22Rv1 (cell line): ENCODE measurements at regions not wholly inside any gene's neighbourhood (a gene's known extent, or its start where the extent isn't known, plus 50 kb on each side); places are given as distances from the start of the nearest gene placed in this dataset.

Experiments
- ZFX ChIP-seq: fragments of 450-650 bp; IDR thresholded peaks from 2 replicates; pipeline ENCODE4 v1.6.1; 2017; ENCODE audit warnings: antibody characterized with exemption, borderline replicate concordance
- TF ChIP-seq, protein P1 (sequence below): fragments of 450-650 bp; IDR thresholded peaks from 2 replicates; pipeline ENCODE4 v1.5.1; 2017; ENCODE audit warnings: mild to moderate bottlenecking

DNA sequence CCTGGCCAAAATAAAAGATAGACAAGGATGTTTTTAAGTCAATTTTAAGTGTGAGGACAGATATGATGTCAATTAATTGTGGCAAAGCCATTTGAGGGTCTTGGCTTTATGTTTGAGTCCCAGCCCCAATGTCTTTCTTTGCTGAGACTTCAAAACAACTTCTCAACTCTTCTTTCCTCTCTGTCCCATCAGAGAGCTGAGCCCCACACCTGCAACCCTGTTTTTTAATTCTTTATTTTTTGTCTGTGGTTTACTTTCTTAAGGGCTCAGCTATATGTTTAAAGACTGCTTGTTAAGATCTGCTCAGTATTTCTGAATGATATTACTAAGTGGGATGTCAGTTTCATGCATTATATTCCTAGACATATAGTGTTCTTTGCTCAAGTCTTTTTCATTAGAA lies 164.3 kb downstream of the HS3ST1 start:
- TF ChIP-seq, protein P1, sequence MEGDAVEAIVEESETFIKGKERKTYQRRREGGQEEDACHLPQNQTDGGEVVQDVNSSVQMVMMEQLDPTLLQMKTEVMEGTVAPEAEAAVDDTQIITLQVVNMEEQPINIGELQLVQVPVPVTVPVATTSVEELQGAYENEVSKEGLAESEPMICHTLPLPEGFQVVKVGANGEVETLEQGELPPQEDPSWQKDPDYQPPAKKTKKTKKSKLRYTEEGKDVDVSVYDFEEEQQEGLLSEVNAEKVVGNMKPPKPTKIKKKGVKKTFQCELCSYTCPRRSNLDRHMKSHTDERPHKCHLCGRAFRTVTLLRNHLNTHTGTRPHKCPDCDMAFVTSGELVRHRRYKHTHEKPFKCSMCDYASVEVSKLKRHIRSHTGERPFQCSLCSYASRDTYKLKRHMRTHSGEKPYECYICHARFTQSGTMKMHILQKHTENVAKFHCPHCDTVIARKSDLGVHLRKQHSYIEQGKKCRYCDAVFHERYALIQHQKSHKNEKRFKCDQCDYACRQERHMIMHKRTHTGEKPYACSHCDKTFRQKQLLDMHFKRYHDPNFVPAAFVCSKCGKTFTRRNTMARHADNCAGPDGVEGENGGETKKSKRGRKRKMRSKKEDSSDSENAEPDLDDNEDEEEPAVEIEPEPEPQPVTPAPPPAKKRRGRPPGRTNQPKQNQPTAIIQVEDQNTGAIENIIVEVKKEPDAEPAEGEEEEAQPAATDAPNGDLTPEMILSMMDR: no peak
- no peak for TF ChIP-seq ZFX
